GM12878 (cell line): ENCODE measurements at regions not wholly inside any gene's neighbourhood (a gene's known extent, or its start where the extent isn't known, plus 50 kb on each side); places are given as distances from the start of the nearest gene placed in this dataset.

Experiments used
- BCL11A ChIP-seq: IDR thresholded peaks from 2 replicates; pipeline ENCODE4 v1.6.1; 2011; ENCODE audit warnings: low read depth, low read length
- CREM ChIP-seq: IDR thresholded peaks from 2 replicates; pipeline ENCODE4 v1.6.1; 2014; ENCODE audit warnings: antibody characterized with exemption, low read depth
- CTCF ChIP-seq, 3 experiments: IDR thresholded peaks in 2 of 3; conservative IDR thresholded peaks in 1 of 3; 2 replicates each; pipeline ENCODE4 v1.5.1; 2011; ENCODE audit warnings: low read depth in 3 of 3, low read length in 3 of 3, mild to moderate bottlenecking in 3 of 3, control low read depth in 2 of 3, moderate library complexity in 2 of 3, inconsistent platforms in 1 of 3, mixed read lengths in 1 of 3; ENCODE audit not compliant: control insufficient read depth in 2 of 3, insufficient read depth in 1 of 3; ENCODE audit errors: extremely low read depth in 1 of 3
- EED ChIP-seq: sonication (generic); IDR thresholded peaks from 2 replicates; pipeline ENCODE4 v1.6.1; 2016; ENCODE audit warnings: antibody characterized with exemption, low read depth
- GABPA ChIP-seq: IDR thresholded peaks from 2 replicates; pipeline ENCODE4 v1.6.1; 2014; ENCODE audit warnings: antibody characterized with exemption, low read depth, mild to moderate bottlenecking, inconsistent platforms
- HDGF ChIP-seq: fragments of 450-650 bp; IDR thresholded peaks from 2 replicates; pipeline ENCODE4 v1.6.1; 2016; ENCODE audit warnings: antibody characterized with exemption
- MTA3 ChIP-seq: IDR thresholded peaks from 2 replicates; pipeline ENCODE4 v1.6.1; 2012; ENCODE audit warnings: low read length, inconsistent platforms, borderline replicate concordance
- NRF1 ChIP-seq: conservative IDR thresholded peaks from 2 replicates; pipeline ENCODE4 v1.6.1; 2011; ENCODE audit warnings: mild to moderate bottlenecking, low read depth, low read length, improper control_type of control experiment
- POLR2A ChIP-seq: IDR thresholded peaks from 2 replicates; pipeline ENCODE4 v1.6.1; 2011; ENCODE audit warnings: low read depth, mild to moderate bottlenecking, low read length
- SP1 ChIP-seq: IDR thresholded peaks from one replicate; pipeline ENCODE4 v1.6.1; 2011; ENCODE audit warnings: low read depth, low read length
- TF ChIP-seq, protein P1 (sequence below): fragments of 450-650 bp; IDR thresholded peaks from 2 replicates; pipeline ENCODE4 v1.6.1; 2017; ENCODE audit warnings: mild to moderate bottlenecking, low read depth, inconsistent platforms; ENCODE audit not compliant: poor library complexity, severe bottlenecking
- TF ChIP-seq, protein P2 (sequence below): IDR thresholded peaks from 2 replicates; pipeline ENCODE4 v1.6.1; 2012; ENCODE audit warnings: low read depth, low read length, improper control_type of control experiment

GRCh38 chr9:86735772-86736458 is 211.4 kb downstream of the GAS1 start:
- TF ChIP-seq EED (no peak), BCL11A (no peak), POLR2A (no peak), CTCF (IDR thresholded peaks at IDR 0.05 in 2 of 3, conservative IDR thresholded peaks at IDR 0.05 in 1 of 3; ENCODE audit: control insufficient read depth in 2 of 3, extremely low read depth in 1 of 3, insufficient read depth in 1 of 3, low read depth in 3 of 3, low read length in 3 of 3) (no peak), CREM (no peak), NRF1 (no peak), GABPA (no peak), SP1 (no peak), MTA3 (no peak), HDGF (no peak)
- TF ChIP-seq, protein P1, sequence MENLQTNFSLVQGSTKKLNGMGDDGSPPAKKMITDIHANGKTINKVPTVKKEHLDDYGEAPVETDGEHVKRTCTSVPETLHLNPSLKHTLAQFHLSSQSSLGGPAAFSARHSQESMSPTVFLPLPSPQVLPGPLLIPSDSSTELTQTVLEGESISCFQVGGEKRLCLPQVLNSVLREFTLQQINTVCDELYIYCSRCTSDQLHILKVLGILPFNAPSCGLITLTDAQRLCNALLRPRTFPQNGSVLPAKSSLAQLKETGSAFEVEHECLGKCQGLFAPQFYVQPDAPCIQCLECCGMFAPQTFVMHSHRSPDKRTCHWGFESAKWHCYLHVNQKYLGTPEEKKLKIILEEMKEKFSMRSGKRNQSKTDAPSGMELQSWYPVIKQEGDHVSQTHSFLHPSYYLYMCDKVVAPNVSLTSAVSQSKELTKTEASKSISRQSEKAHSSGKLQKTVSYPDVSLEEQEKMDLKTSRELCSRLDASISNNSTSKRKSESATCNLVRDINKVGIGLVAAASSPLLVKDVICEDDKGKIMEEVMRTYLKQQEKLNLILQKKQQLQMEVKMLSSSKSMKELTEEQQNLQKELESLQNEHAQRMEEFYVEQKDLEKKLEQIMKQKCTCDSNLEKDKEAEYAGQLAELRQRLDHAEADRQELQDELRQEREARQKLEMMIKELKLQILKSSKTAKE: no peak
- TF ChIP-seq, protein P2, sequence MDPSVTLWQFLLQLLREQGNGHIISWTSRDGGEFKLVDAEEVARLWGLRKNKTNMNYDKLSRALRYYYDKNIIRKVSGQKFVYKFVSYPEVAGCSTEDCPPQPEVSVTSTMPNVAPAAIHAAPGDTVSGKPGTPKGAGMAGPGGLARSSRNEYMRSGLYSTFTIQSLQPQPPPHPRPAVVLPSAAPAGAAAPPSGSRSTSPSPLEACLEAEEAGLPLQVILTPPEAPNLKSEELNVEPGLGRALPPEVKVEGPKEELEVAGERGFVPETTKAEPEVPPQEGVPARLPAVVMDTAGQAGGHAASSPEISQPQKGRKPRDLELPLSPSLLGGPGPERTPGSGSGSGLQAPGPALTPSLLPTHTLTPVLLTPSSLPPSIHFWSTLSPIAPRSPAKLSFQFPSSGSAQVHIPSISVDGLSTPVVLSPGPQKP: no peak
